HepG2 (cell line): ENCODE measurements at regions not wholly inside any gene's neighbourhood (a gene's known extent, or its start where the extent isn't known, plus 50 kb on each side); places are given as distances from the start of the nearest gene placed in this dataset.

Experiments
- ATAC-seq: fragments of 200-7000 bp; cut with Tn5 transposase; 3 replicates; pipeline ENCODE4 v1.9.1; 2020; ENCODE audit warnings: mild to moderate bottlenecking, moderate library complexity
- BruUV-seq: library from RNA; stranded (reverse); fragments of 400-500 nt; replicated peaks from 2 replicates; lab custom pipeline; 2021; lab: Mats Ljungman, UMichigan
- CTCF ChIA-PET: fragments of 300-600 bp; formaldehyde crosslinking; extraction: SDS; loops from one replicate; lab custom pipeline; 2021; ENCODE audit warnings: low total read pairs, inconsistent platforms, low intra/inter-chr PET ratio; lab: Yijun Ruan, JAX
- POLR2A ChIA-PET: fragments of 350-600 bp; sonication (Branson Sonifier 250); formaldehyde crosslinking; loops from one replicate; lab custom pipeline; 2020; ENCODE audit warnings: antibody characterized with exemption, inconsistent platforms; lab: Yijun Ruan, JAX
- DNase-seq: peaks from one replicate; pipeline ENCODE4 v3.0.0-alpha.2; 2015; ENCODE audit warnings: low spot score
- FAIRE-seq: peaks from 3 replicates; lab custom pipeline; 2011; peaks lifted over from hg19 to GRCh38; lab: Jason Lieb, UNC
- H2AFZ ChIP-seq: one replicate; pipeline ENCODE4 v1.6.1; 2011; ENCODE audit warnings: low read length, inconsistent platforms
- H3K27ac ChIP-seq: fragments of 300-600 bp; 3 replicates; pipeline ENCODE4 v1.8.0; 2011; ENCODE audit warnings: mixed run types, mild to moderate bottlenecking, mixed read lengths, low read length, inconsistent platforms; ENCODE audit not compliant: insufficient read depth; ENCODE audit errors: extremely low read length
- H3K27me3 ChIP-seq, 2 experiments: fragments of 200-600 bp in 1 of 2; 2 replicates in 1 of 2; 3 replicates in 1 of 2; pipeline versions ENCODE4 v1.6.0 to v1.8.0; 2011; ENCODE audit warnings: low read length in 2 of 2, mild to moderate bottlenecking in 2 of 2, moderate library complexity in 2 of 2, inconsistent platforms in 1 of 2; ENCODE audit not compliant: insufficient read depth in 2 of 2, control insufficient read depth in 1 of 2
- H3K36me3 ChIP-seq, 2 experiments: fragments of 200-600 bp in 1 of 2; replicated peaks in 1 of 2; 2 replicates in 1 of 2; 3 replicates in 1 of 2; pipeline versions ENCODE4 v1.5.1 to v1.8.0; 2011; ENCODE audit warnings: low read length in 2 of 2, inconsistent platforms in 1 of 2; ENCODE audit not compliant: insufficient read depth in 2 of 2, control insufficient read depth in 1 of 2
- H3K4me1 ChIP-seq: 2 replicates; pipeline ENCODE4 v1.5.1; 2012; ENCODE audit warnings: low read length, inconsistent platforms; ENCODE audit not compliant: insufficient read depth
- H3K4me2 ChIP-seq: 2 replicates; pipeline ENCODE4 v1.6.0; 2011; ENCODE audit warnings: low read depth, low read length, inconsistent platforms
- H3K4me3 ChIP-seq, 3 experiments: fragments of 200-600 bp in 1 of 3; sonication (generic), shearing (Covaris generic) in 1 of 3; replicated peaks in 1 of 3; 2 replicates each; pipeline ENCODE4 v1.5.1; 2011 to 2016; ENCODE audit warnings: low read length in 3 of 3, inconsistent platforms in 2 of 3, low read depth in 2 of 3, mild to moderate bottlenecking in 2 of 3, control low read depth in 1 of 3, mixed read lengths in 1 of 3; ENCODE audit not compliant: insufficient read depth in 1 of 3
- H3K79me2 ChIP-seq: one replicate; pipeline ENCODE4 v1.6.1; 2011; ENCODE audit warnings: low read length, inconsistent platforms; ENCODE audit not compliant: insufficient read depth
- H3K9ac ChIP-seq: 2 replicates; pipeline ENCODE4 v1.6.0; 2011; ENCODE audit warnings: mild to moderate bottlenecking, low read depth, low read length, inconsistent platforms; ENCODE audit not compliant: insufficient read depth
- H3K9me3 ChIP-seq: 2 replicates; pipeline ENCODE4 v1.5.1; 2012; ENCODE audit warnings: mild to moderate bottlenecking, low read length
- H4K20me1 ChIP-seq: 2 replicates; pipeline ENCODE4 v1.6.0; 2011; ENCODE audit warnings: inconsistent platforms, mild to moderate bottlenecking, low read length, moderate library complexity; ENCODE audit not compliant: insufficient read depth
- CBFB ChIP-seq: sonication (generic); formaldehyde crosslinking; IDR thresholded peaks from 2 replicates; pipeline ENCODE4 v1.4.0; 2020; ENCODE audit warnings: missing genetic modification reagents
- KAT8 ChIP-seq: IDR thresholded peaks from 2 replicates; pipeline ENCODE4 v1.6.1; 2016; ENCODE audit warnings: missing genetic modification reagents, missing compliant biosample characterization
- KDM1A ChIP-seq: IDR thresholded peaks from 2 replicates; pipeline ENCODE4 v1.6.1; 2016; ENCODE audit warnings: missing compliant biosample characterization
- LCORL ChIP-seq, 2 experiments: fragments of 450-650 bp in 1 of 2; sonication (generic) in 1 of 2; formaldehyde crosslinking in 1 of 2; IDR thresholded peaks; 2 replicates each; pipeline versions ENCODE4 v1.5.0 to v1.6.1; 2017 to 2020; ENCODE audit warnings: antibody characterized with exemption in 1 of 2, missing genetic modification reagents in 1 of 2
- NAIF1 ChIP-seq: sonication (generic); formaldehyde crosslinking; IDR thresholded peaks from 2 replicates; pipeline ENCODE4 v1.5.0; 2020; ENCODE audit warnings: mild to moderate bottlenecking, missing genetic modification reagents, borderline replicate concordance
- RBM39 ChIP-seq: fragments of 200-400 bp; formaldehyde crosslinking; IDR thresholded peaks from one replicate; pipeline ENCODE4 v1.6.1; 2018; ENCODE audit warnings: antibody characterized with exemption, mild to moderate bottlenecking, low read depth, low read length; ENCODE audit not compliant: poor library complexity, severe bottlenecking
- ZMAT3 ChIP-seq: sonication (generic); formaldehyde crosslinking; conservative IDR thresholded peaks from 2 replicates; pipeline ENCODE4 v1.7.0; 2021; ENCODE audit warnings: missing genetic modification reagents
- ZNF619 ChIP-seq: sonication (generic); formaldehyde crosslinking; IDR thresholded peaks from 2 replicates; pipeline ENCODE4 v1.4.0; 2020; ENCODE audit warnings: mild to moderate bottlenecking, missing genetic modification reagents
- WGBS: methylation state at CpG from one replicate; pipeline ENCODE4 v1.1.6; 2017; ENCODE audit warnings: low lambda C conversion rate; 5-methylcytosine and 5-hydroxymethylcytosine counted together
- in situ Hi-C: cut with HindIII; loops from 2 replicates; pipeline ENCODE4 v1.10.0; 2017; ENCODE audit warnings: low pct_unique_long_range_greater_than_20kb; ENCODE audit not compliant: extremely low pct_ligation_motif_present
- intact Hi-C: fragments of 100-400 bp; cut with micrococcal nuclease; formaldehyde crosslinking; loops from one replicate; pipeline ENCODE4 v1.10.0; 2022; ENCODE audit not compliant: unreplicated experiment
- TF ChIP-seq, protein P1 (sequence below): sonication (generic); formaldehyde crosslinking; IDR thresholded peaks from 2 replicates; pipeline ENCODE4 v1.9.0; 2022; ENCODE audit warnings: low read depth, missing genetic modification reagents
- TF ChIP-seq, protein P2 (sequence below): sonication (generic); formaldehyde crosslinking; IDR thresholded peaks from 2 replicates; pipeline ENCODE4 v1.8.1; 2022; ENCODE audit warnings: low read depth, mild to moderate bottlenecking, missing genetic modification reagents
- TF ChIP-seq, protein P3 (sequence below): IDR thresholded peaks from 2 replicates; pipeline ENCODE4 v1.6.1; 2016; ENCODE audit warnings: low read depth, control low read depth

DNA sequence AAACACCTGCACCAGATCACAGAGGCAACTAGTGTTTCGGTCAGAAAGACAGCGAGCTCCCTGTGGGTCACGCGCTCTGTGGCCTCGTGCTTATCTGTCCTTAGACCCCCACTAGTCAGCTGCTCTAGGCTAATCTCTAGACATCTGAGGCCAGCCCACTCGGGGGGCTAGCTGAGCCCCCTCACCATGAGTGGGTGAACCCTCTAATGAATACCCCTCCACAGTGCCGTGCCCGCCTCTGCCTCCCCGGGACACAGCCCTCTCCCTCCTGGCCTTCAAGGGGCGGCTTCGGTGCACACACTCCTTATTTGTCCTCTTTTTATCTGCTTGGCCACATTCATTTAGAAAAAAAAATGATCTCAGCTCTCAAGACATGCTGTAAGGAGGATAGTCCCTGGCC is 320.1 kb downstream of the C16orf95 start:
- Histone ChIP-seq H4K20me1 (no peaks in the 10 kb centered on the region), H3K9me3 (peaks cover 7% of the 10 kb centered on the region), H3K36me3 (no peaks in the 10 kb centered on the region), H3K27ac (no peak overlapping the region), H3K4me1 (peaks cover 11% of the 10 kb centered on the region), H3K79me2 (no peaks in the 10 kb centered on the region), H3K4me3 (no peak overlapping the region), H2AFZ (no peak overlapping the region), H3K4me2 (no peak overlapping the region), H3K9ac (no peak overlapping the region), H3K27me3 (peaks cover 6 to 48% of the 10 kb centered on the region in 2 experiments; a peak in 4 of 5 replicates)
- in situ Hi-C loops: no loop called here
- ChIA-PET POLR2A (no interaction called here), CTCF (no interaction called here)
- intact Hi-C loops: no loop called here
- TF ChIP-seq KAT8 (CRISPR knock-in tag) (no peak), KDM1A (CRISPR knock-in tag) (no peak), ZNF619 (CRISPR knock-in tag) (no peak), LCORL (IDR thresholded peaks at IDR 0.05) (no peak), LCORL (CRISPR knock-in tag; IDR thresholded peaks at IDR 0.05) (no peak), CBFB (no peak), RBM39 (no peak), ZMAT3 (CRISPR knock-in tag) (no peak), NAIF1 (CRISPR knock-in tag) (no peak)
- TF ChIP-seq, protein P1, sequence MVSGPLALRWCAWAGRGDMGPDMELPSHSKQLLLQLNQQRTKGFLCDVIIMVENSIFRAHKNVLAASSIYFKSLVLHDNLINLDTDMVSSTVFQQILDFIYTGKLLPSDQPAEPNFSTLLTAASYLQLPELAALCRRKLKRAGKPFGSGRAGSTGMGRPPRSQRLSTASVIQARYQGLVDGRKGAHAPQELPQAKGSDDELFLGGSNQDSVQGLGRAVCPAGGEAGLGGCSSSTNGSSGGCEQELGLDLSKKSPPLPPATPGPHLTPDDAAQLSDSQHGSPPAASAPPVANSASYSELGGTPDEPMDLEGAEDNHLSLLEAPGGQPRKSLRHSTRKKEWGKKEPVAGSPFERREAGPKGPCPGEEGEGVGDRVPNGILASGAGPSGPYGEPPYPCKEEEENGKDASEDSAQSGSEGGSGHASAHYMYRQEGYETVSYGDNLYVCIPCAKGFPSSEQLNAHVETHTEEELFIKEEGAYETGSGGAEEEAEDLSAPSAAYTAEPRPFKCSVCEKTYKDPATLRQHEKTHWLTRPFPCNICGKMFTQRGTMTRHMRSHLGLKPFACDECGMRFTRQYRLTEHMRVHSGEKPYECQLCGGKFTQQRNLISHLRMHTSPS: no peak
- TF ChIP-seq, protein P2, sequence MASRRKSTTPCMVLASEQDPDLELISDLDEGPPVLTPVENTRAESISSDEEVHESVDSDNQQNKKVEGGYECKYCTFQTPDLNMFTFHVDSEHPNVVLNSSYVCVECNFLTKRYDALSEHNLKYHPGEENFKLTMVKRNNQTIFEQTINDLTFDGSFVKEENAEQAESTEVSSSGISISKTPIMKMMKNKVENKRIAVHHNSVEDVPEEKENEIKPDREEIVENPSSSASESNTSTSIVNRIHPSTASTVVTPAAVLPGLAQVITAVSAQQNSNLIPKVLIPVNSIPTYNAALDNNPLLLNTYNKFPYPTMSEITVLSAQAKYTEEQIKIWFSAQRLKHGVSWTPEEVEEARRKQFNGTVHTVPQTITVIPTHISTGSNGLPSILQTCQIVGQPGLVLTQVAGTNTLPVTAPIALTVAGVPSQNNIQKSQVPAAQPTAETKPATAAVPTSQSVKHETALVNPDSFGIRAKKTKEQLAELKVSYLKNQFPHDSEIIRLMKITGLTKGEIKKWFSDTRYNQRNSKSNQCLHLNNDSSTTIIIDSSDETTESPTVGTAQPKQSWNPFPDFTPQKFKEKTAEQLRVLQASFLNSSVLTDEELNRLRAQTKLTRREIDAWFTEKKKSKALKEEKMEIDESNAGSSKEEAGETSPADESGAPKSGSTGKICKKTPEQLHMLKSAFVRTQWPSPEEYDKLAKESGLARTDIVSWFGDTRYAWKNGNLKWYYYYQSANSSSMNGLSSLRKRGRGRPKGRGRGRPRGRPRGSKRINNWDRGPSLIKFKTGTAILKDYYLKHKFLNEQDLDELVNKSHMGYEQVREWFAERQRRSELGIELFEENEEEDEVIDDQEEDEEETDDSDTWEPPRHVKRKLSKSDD (CRISPR knock-in tag): no peak
- TF ChIP-seq, protein P3, sequence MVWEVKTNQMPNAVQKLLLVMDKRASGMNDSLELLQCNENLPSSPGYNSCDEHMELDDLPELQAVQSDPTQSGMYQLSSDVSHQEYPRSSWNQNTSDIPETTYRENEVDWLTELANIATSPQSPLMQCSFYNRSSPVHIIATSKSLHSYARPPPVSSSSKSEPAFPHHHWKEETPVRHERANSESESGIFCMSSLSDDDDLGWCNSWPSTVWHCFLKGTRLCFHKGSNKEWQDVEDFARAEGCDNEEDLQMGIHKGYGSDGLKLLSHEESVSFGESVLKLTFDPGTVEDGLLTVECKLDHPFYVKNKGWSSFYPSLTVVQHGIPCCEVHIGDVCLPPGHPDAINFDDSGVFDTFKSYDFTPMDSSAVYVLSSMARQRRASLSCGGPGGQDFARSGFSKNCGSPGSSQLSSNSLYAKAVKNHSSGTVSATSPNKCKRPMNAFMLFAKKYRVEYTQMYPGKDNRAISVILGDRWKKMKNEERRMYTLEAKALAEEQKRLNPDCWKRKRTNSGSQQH (CRISPR knock-in tag): no peak
- ATAC-seq (no peak), FAIRE-seq (no peak), DNase-seq (no peak)
- 54% methylated on average over 5 of the region's 11 CpGs for WGBS
- BruUV-seq: no TSS peak
